Esophagus muscularis mucosa (tissue), 3 donors: ENCODE measurements at regions not wholly inside any gene's neighbourhood (a gene's known extent, or its start where the extent isn't known, plus 50 kb on each side); places are given as distances from the start of the nearest gene placed in this dataset.

Source experiments
- CTCF ChIP-seq, 3 experiments: fragments of 200-600 bp in 2 of 3; fragments of 450-650 bp in 1 of 3; sonication (generic) in 2 of 3; IDR thresholded peaks; one replicate each; pipeline ENCODE4 v1.5.1; 2017 to 2019; ENCODE audit warnings: antibody characterized with exemption in 3 of 3, mild to moderate bottlenecking in 2 of 3, moderate library complexity in 1 of 3
- POLR2A ChIP-seq: fragments of 450-650 bp; IDR thresholded peaks from one replicate; pipeline ENCODE4 v1.6.1; 2017; ENCODE audit warnings: antibody characterized with exemption, moderate library complexity, mild to moderate bottlenecking, low read depth
- POLR2AphosphoS5 ChIP-seq, 2 donors: sonication (generic); formaldehyde crosslinking; IDR thresholded peaks; one replicate each; pipeline ENCODE4 v1.6.1; 2017; ENCODE audit warnings: antibody characterized with exemption in 2 of 2

GRCh38 chrX:39873117-39873516, 224.6 kb downstream of the BCOR start:
- TF ChIP-seq CTCF (IDR thresholded peaks at IDR 0.05) (no peak), POLR2AphosphoS5 (IDR thresholded peaks at IDR 0.05) (no peak), POLR2A (no peak)
